Liver (tissue), 7 donors: ENCODE measurements at regions not wholly inside any gene's neighbourhood (a gene's known extent, or its start where the extent isn't known, plus 50 kb on each side); places are given as distances from the start of the nearest gene placed in this dataset.

Source experiments
- DNase-seq: peaks from one replicate; pipeline ENCODE4 v3.0.0-alpha.2; 2017; ENCODE audit warnings: low spot score
- H3K27ac ChIP-seq, 2 donors: one replicate each; pipeline ENCODE4 v1.7.0; 2013; ENCODE audit warnings: inconsistent platforms in 2 of 2, low read length in 2 of 2, control low read depth in 1 of 2, low read depth in 1 of 2, mild to moderate bottlenecking in 1 of 2
- H3K27me3 ChIP-seq, 4 donors: one replicate each; pipeline versions ENCODE4 v1.6.1 to v1.7.0; 2013; ENCODE audit warnings: low read length in 3 of 4, inconsistent platforms in 1 of 4, mild to moderate bottlenecking in 1 of 4, moderate library complexity in 1 of 4; ENCODE audit not compliant: control insufficient read depth in 4 of 4, insufficient read depth in 4 of 4
- H3K36me3 ChIP-seq, 4 donors: one replicate each; pipeline versions ENCODE4 v1.6.1 to v1.7.0; 2013; ENCODE audit warnings: low read length in 3 of 4, mild to moderate bottlenecking in 3 of 4, low read depth in 1 of 4, moderate library complexity in 1 of 4; ENCODE audit not compliant: control insufficient read depth in 4 of 4, insufficient read depth in 3 of 4
- H3K4me1 ChIP-seq, 4 donors: one replicate each; pipeline versions ENCODE4 v1.6.1 to v1.7.0; 2013; ENCODE audit warnings: low read length in 3 of 4, mild to moderate bottlenecking in 3 of 4, moderate library complexity in 1 of 4; ENCODE audit not compliant: control insufficient read depth in 4 of 4, insufficient read depth in 4 of 4
- H3K4me3 ChIP-seq, 3 donors: one replicate each; pipeline versions ENCODE4 v1.6.1 to v1.7.0; 2013; ENCODE audit warnings: low read length in 3 of 3, control low read depth in 1 of 3, low read depth in 1 of 3, mild to moderate bottlenecking in 1 of 3
- H3K9ac ChIP-seq, 2 donors: one replicate each; pipeline ENCODE4 v1.7.0; 2013; ENCODE audit warnings: low read length in 2 of 2, mild to moderate bottlenecking in 2 of 2, moderate library complexity in 2 of 2, control low read depth in 1 of 2, low read depth in 1 of 2
- H3K9me3 ChIP-seq, 4 donors: one replicate each; pipeline versions ENCODE4 v1.6.1 to v1.7.0; 2013; ENCODE audit warnings: low read length in 3 of 4; ENCODE audit not compliant: control insufficient read depth in 4 of 4
- EGR1 ChIP-seq, 2 donors: IDR thresholded peaks; 2 replicates each; pipeline ENCODE4 v1.6.1; 2016 to 2018; ENCODE audit warnings: antibody characterized with exemption in 2 of 2, low read depth in 2 of 2
- FOXA1 ChIP-seq: IDR thresholded peaks from 2 replicates; pipeline ENCODE4 v1.6.1; 2016; ENCODE audit warnings: antibody characterized with exemption
- FOXA2 ChIP-seq: IDR thresholded peaks from 2 replicates; pipeline ENCODE4 v1.6.1; 2016; ENCODE audit warnings: antibody characterized with exemption
- GABPA ChIP-seq, 2 donors: IDR thresholded peaks in 1 of 2; conservative IDR thresholded peaks in 1 of 2; 2 replicates each; pipeline ENCODE4 v1.6.1; 2016; ENCODE audit warnings: antibody characterized with exemption in 2 of 2, mild to moderate bottlenecking in 1 of 2, moderate library complexity in 1 of 2
- HNF4A ChIP-seq, 2 donors: conservative IDR thresholded peaks; 2 replicates each; pipeline ENCODE4 v1.6.1; 2016; ENCODE audit warnings: antibody characterized with exemption in 2 of 2, mild to moderate bottlenecking in 2 of 2
- HNF4G ChIP-seq: IDR thresholded peaks from 2 replicates; pipeline ENCODE4 v1.6.1; 2016; ENCODE audit warnings: antibody characterized with exemption
- JUND ChIP-seq, 2 donors: IDR thresholded peaks; 2 replicates each; pipeline ENCODE4 v1.6.1; 2016; ENCODE audit warnings: antibody characterized with exemption in 2 of 2
- NR2F2 ChIP-seq: IDR thresholded peaks from 2 replicates; pipeline ENCODE4 v1.6.1; 2016; ENCODE audit warnings: antibody characterized with exemption
- RAD21 ChIP-seq, 2 donors: IDR thresholded peaks; 2 replicates each; pipeline ENCODE4 v1.6.1; 2016; ENCODE audit warnings: antibody characterized with exemption in 2 of 2, mild to moderate bottlenecking in 2 of 2
- RXRA ChIP-seq, 2 donors: IDR thresholded peaks; 2 replicates each; pipeline ENCODE4 v1.6.1; 2017 to 2018; ENCODE audit warnings: antibody characterized with exemption in 2 of 2, mild to moderate bottlenecking in 1 of 2
- SP1 ChIP-seq: IDR thresholded peaks from 2 replicates; pipeline ENCODE4 v1.6.1; 2018; ENCODE audit warnings: antibody characterized with exemption, mild to moderate bottlenecking
- TAF1 ChIP-seq: conservative IDR thresholded peaks from 2 replicates; pipeline ENCODE4 v1.6.1; 2016; ENCODE audit warnings: antibody characterized with exemption, mild to moderate bottlenecking
- YY1 ChIP-seq: IDR thresholded peaks from 2 replicates; pipeline ENCODE4 v1.6.1; 2016; ENCODE audit warnings: antibody characterized with exemption, mild to moderate bottlenecking
- TF ChIP-seq, protein P1 (sequence below): IDR thresholded peaks from 2 replicates; pipeline ENCODE4 v1.6.1; 2016; ENCODE audit warnings: antibody characterized with exemption
- TF ChIP-seq, protein P2 (sequence below): IDR thresholded peaks from 2 replicates; pipeline ENCODE4 v1.6.1; 2016; ENCODE audit warnings: antibody characterized with exemption, mild to moderate bottlenecking
- TF ChIP-seq, protein P3 (sequence below): IDR thresholded peaks from 2 replicates; pipeline ENCODE4 v1.6.1; 2016; ENCODE audit warnings: antibody characterized with exemption
- TF ChIP-seq, protein P4 (sequence below): IDR thresholded peaks from 2 replicates; pipeline ENCODE4 v1.6.1; 2016; ENCODE audit warnings: antibody characterized with exemption
- TF ChIP-seq, protein P5 (sequence below): fragments of 150-350 bp; IDR thresholded peaks from 2 replicates; pipeline ENCODE4 v1.5.1; 2017; ENCODE audit warnings: improper control_type of control experiment, low read depth, low read length; ENCODE audit not compliant: missing input control
- donor health status: healthy.
- donor health status: healthy.
- donor health status: healthy.
- donor health status: healthy.

DNA sequence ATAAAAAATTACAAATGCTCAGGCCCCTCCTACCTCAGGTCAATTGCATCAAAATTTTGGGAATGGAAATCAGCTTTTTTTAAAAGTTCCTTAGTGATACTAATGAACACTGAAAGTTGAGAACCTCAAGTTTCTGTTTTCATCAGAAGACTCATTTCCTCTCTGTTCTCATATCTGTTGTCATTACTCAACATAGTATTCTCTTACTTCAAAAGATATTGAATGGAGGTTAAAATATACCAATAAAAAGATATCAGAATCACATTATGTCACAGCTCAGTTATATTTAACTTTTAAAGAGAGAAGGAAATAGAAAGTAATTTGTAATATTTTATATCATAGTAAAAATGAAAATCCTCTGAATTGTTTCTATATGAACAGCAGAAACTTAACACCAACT, 959.4 kb upstream of the LRRTM1 start:
- TF ChIP-seq, protein P1, sequence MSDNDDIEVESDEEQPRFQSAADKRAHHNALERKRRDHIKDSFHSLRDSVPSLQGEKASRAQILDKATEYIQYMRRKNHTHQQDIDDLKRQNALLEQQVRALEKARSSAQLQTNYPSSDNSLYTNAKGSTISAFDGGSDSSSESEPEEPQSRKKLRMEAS = no peak
- TF ChIP-seq JUND (IDR thresholded peaks at IDR 0.05) (no peak), GABPA (IDR thresholded peaks at IDR 0.05 in 1 of 2, conservative IDR thresholded peaks at IDR 0.05 in 1 of 2) (no peak), EGR1 (IDR thresholded peaks at IDR 0.05; ENCODE audit: low read depth in 2 of 2) (no peak), TAF1 (no peak), RAD21 (IDR thresholded peaks at IDR 0.05) (no peak), FOXA1 (no peak), SP1 (no peak), HNF4A (conservative IDR thresholded peaks at IDR 0.05) (no peak), NR2F2 (no peak), RXRA (IDR thresholded peaks at IDR 0.05) (no peak), HNF4G (no peak), YY1 (no peak), FOXA2 (no peak)
- TF ChIP-seq, protein P2, sequence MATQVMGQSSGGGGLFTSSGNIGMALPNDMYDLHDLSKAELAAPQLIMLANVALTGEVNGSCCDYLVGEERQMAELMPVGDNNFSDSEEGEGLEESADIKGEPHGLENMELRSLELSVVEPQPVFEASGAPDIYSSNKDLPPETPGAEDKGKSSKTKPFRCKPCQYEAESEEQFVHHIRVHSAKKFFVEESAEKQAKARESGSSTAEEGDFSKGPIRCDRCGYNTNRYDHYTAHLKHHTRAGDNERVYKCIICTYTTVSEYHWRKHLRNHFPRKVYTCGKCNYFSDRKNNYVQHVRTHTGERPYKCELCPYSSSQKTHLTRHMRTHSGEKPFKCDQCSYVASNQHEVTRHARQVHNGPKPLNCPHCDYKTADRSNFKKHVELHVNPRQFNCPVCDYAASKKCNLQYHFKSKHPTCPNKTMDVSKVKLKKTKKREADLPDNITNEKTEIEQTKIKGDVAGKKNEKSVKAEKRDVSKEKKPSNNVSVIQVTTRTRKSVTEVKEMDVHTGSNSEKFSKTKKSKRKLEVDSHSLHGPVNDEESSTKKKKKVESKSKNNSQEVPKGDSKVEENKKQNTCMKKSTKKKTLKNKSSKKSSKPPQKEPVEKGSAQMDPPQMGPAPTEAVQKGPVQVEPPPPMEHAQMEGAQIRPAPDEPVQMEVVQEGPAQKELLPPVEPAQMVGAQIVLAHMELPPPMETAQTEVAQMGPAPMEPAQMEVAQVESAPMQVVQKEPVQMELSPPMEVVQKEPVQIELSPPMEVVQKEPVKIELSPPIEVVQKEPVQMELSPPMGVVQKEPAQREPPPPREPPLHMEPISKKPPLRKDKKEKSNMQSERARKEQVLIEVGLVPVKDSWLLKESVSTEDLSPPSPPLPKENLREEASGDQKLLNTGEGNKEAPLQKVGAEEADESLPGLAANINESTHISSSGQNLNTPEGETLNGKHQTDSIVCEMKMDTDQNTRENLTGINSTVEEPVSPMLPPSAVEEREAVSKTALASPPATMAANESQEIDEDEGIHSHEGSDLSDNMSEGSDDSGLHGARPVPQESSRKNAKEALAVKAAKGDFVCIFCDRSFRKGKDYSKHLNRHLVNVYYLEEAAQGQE = no peak
- TF ChIP-seq, protein P3, sequence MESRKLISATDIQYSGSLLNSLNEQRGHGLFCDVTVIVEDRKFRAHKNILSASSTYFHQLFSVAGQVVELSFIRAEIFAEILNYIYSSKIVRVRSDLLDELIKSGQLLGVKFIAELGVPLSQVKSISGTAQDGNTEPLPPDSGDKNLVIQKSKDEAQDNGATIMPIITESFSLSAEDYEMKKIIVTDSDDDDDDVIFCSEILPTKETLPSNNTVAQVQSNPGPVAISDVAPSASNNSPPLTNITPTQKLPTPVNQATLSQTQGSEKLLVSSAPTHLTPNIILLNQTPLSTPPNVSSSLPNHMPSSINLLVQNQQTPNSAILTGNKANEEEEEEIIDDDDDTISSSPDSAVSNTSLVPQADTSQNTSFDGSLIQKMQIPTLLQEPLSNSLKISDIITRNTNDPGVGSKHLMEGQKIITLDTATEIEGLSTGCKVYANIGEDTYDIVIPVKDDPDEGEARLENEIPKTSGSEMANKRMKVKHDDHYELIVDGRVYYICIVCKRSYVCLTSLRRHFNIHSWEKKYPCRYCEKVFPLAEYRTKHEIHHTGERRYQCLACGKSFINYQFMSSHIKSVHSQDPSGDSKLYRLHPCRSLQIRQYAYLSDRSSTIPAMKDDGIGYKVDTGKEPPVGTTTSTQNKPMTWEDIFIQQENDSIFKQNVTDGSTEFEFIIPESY = no peak
- TF ChIP-seq, protein P4, sequence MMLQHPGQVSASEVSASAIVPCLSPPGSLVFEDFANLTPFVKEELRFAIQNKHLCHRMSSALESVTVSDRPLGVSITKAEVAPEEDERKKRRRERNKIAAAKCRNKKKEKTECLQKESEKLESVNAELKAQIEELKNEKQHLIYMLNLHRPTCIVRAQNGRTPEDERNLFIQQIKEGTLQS = no peak
- TF ChIP-seq, protein P5, sequence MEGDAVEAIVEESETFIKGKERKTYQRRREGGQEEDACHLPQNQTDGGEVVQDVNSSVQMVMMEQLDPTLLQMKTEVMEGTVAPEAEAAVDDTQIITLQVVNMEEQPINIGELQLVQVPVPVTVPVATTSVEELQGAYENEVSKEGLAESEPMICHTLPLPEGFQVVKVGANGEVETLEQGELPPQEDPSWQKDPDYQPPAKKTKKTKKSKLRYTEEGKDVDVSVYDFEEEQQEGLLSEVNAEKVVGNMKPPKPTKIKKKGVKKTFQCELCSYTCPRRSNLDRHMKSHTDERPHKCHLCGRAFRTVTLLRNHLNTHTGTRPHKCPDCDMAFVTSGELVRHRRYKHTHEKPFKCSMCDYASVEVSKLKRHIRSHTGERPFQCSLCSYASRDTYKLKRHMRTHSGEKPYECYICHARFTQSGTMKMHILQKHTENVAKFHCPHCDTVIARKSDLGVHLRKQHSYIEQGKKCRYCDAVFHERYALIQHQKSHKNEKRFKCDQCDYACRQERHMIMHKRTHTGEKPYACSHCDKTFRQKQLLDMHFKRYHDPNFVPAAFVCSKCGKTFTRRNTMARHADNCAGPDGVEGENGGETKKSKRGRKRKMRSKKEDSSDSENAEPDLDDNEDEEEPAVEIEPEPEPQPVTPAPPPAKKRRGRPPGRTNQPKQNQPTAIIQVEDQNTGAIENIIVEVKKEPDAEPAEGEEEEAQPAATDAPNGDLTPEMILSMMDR = no peak
- no peak overlapping the region for H3K4me3 ChIP-seq
- no peaks in the 10 kb centered on the region for H3K4me1 ChIP-seq
- no peak for DNase-seq
- no peak overlapping the region for H3K27ac ChIP-seq
- H3K27me3 ChIP-seq = no peaks in the 10 kb centered on the region
- no peak overlapping the region for H3K9ac ChIP-seq
- no peaks in the 10 kb centered on the region for H3K36me3 ChIP-seq
- H3K9me3 ChIP-seq = no peaks in the 10 kb centered on the region
